ACHN (cell line): ENCODE measurements at regions not wholly inside any gene's neighbourhood (a gene's known extent, or its start where the extent isn't known, plus 50 kb on each side); places are given as distances from the start of the nearest gene placed in this dataset.
"Not testable (repeated sequence)": the region's sequence is repeated elsewhere in the genome, so short reads cannot be mapped to it uniquely, and the experiment has no call there.

Experiments used
- DNase-seq: peaks from one replicate; pipeline ENCODE4 v3.0.0-alpha.2; 2015
- in situ Hi-C: cut with HindIII; loops from 2 replicates; pipeline ENCODE4 v1.10.0; 2017; ENCODE audit warnings: low sequenced_read_pairs, low pct_ligation_motif_present, low pct_unique_long_range_greater_than_20kb

DNA sequence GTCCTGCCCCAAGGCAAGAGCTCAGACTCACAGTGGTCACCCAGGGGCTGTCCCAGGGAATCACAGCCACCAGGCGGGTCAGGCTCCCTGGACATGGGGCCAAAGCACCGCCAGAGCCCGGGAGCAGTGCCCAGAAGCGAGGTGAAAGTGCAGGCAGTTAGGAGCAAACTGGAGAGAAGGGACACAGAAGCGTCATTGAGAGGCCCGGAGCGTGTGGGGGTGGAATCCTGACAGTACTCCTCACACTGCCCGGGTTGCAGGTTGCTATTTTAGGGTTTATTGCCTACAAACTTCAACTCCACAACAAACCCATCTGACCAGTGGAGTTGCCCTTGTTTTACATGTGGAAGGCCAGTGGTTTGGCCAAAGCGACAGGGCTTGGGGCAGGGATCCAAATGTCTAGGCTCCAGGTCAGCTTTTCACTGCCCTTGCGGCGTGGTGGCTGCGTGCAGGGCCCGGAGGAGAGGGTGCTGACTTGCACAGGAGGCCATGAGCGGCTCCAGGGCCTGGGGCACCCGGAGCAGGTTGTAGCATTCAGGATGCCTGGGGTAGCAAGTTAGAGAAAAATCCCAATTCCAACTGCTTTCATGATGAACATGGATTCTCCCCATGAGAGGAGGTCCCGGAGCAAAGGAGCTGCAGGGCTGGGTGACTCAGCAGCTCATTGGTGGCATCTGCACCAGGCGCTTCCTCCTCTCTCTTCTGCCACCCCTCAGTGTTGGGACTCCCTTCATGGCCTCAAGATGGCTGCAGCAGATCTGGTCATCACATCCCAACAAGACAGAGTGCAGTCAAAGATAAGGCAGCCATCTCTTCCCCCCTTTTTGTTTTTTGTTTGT lies 112.3 kb upstream of the NCOR2 start:
- in situ Hi-C loops = loop anchor here (10.0 kb wide), 1 partner anchor 55 kb away; no protein-coding TSS in a partner anchor

DNA sequence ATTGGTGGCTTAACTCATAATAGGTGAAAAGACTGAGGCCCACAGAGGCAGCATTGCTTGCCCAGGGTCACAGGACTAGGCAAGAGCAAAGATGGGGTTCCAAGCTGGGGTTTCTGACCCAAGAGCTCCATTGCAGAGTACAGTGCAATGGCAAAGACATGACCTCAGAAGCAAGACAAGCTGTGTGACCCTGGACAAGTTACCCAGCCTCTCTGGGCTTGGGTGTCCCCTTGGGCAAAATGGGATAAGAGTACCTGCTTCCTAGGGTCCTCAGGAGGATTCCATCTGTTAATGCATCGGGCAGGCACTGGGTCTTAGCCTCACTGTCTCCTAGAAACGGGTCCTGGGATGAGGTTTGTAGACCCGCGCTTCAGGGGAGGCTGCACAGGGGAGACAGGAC lies 111.6 kb upstream of the NCOR2 start:
- in situ Hi-C loops = no loop called here
- DNase-seq = no peak

More for the DNA sequence above, 112.3 kb upstream of the NCOR2 start:
- no peak for DNase-seq

DNA sequence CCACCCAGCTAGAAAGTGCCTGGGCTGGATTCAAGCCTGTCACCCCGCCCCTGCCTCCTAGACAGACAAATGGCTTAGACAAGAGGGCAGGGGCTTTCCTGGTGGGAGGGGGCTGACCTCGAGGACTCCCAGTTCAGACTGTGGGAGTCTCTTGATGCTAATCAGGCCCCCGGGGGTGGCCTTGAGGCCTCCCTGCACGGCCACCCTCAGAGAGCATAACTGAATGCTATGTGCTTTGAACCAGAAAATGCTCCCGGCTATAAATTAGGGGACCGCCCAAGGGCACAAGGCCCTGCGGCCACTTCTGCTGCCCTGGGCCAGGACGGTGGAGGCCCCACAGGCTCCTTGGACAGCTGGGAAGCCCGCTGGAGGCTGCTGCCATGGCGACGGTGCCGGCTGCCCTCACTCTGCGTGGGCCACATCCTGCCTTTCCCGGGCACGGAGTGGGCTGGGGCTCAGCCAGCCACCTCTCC lies 111.0 kb upstream of the NCOR2 start:
- peak; percentile 39 for DNase-seq
- in situ Hi-C loops = no loop called here

DNA sequence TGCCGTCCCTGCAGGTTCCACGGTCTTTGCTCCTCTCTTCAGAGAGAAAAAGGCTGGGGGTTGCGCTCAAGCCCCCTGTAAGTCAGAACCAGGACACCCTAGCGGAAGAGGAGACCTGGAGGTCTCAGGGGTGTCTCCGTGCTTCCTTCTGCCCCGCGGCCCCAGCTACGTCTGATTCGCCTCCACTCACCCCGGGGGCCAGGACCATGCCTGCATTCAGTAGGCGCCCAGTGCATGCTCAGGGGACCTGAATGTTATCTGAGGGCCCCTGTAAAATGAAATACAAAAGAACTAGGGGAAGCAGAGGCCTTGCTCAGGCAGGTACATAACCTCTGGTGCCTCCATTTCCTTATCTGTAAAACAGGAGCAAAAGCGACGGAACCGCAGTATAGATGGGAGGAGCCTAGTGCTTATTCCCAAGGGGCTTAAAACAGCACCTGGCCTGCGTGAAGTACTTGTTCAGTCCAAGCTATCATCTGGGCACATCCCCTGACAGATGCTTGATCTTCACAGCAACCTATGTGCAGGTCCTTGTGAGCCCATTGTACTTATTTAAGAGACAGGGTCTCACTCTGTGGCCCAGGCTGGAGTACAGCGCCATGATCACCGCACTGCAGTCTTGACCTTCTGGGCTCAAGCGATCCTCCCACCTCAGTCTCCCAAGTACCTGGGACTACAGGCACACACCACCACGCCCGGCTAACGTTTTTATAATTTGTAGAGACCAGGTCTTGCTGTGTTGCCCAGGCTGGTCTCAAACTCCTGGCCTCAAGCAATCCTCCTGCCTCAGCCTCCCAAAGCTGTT lies 110.3 kb upstream of the NCOR2 start:
- no peak for DNase-seq
- in situ Hi-C loops = no loop called here

DNA sequence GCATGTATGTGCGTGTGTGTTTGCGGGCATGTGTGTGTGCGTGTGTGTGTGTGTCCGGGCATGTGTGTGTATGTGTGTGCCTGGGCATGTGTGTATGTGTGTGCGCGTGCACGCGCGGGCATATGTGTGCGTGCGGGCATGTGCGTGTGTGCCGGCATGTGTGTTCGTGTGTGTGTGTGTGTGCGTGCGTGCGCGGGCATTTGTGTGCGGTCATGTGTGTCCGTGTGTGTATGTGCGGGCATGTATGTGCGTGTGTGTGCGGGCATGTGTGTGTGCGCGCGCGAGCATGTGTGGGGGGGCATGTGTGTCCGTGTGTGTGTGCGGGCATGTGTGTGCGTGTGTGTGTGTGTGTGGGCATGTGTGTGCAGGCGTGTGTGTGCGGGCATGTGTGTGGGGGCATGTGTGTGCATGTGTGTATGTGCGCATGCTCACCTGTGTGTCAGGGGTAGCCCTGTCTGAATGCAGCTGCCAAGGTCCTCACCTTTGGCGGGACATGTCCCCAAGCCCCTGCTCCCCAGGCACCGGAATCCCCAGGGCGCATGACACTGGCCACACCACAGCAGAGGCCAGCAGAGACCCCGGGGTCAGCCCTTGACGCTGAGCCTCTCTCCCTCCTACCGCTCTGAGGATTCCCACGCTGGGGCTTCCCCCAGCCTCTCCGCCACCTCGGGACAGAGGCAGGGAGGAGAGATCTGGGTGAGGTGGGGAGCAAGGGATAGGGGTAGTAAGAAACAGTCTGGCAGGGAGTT lies 109.5 kb upstream of the NCOR2 start:
- in situ Hi-C loops = no loop called here

DNA sequence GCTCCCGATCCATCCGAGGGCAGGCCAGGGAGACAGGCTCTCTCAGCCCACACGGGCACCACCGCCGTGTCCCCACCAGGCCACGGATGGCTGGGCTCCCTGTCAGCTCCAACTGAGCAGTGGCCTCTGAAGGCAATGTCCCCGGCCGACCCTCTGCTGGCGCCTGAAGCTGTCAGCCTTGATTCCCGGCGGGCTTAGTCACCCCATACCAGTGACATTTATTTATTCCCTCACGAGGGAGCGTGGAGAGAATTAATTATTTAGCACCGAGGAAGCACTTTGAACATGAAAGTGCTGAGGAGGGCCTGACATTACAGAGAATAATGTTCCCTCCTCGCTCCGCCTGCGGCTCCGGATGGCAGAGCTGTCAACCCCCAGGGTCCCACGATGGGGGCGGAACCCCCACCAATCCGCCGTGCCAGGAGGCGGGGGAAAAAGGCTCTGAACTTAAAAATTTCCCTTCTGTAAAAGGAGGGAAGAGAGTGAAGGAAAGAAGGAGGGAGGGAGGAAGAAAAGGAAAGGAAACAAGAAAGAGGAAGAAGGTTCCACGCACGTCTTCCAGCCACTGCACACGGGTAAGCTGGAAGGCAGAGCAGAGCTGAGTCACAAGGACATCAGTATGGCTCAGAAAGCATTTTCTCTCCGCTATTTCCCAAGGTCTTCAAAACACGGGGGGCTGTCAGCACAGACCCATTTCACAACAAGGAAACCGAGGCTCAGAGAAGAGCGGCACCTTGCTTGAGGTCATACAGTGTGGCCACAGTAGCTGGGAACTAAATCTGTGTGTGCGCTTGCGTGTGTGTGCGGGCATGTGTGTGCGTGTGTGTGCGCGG lies 108.7 kb upstream of the NCOR2 start:
- in situ Hi-C loops = no loop called here
- peak; percentile 31 for DNase-seq

More for the DNA sequence above, 109.5 kb upstream of the NCOR2 start:
- DNase-seq = no peak

DNA sequence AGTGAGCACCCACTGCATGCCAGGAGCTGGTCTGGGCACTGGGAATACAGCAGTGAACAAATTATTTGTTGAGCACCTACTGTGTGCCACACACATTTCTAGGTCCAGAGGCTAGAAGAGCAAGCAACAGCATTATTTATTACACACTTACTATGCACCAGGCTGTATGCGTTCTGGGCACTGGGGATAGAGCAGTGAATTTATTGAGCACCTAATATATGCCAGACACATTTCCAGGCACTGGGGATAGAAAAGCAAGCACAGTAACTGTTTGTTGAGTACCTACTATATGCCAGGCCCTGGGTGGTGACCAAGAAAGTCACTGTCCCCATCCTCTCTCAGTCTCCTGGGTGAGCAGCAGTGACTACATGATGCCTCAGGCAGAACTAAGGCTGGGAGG lies 107.5 kb upstream of the NCOR2 start:
- DNase-seq = no peak
- in situ Hi-C loops = no loop called here

DNA sequence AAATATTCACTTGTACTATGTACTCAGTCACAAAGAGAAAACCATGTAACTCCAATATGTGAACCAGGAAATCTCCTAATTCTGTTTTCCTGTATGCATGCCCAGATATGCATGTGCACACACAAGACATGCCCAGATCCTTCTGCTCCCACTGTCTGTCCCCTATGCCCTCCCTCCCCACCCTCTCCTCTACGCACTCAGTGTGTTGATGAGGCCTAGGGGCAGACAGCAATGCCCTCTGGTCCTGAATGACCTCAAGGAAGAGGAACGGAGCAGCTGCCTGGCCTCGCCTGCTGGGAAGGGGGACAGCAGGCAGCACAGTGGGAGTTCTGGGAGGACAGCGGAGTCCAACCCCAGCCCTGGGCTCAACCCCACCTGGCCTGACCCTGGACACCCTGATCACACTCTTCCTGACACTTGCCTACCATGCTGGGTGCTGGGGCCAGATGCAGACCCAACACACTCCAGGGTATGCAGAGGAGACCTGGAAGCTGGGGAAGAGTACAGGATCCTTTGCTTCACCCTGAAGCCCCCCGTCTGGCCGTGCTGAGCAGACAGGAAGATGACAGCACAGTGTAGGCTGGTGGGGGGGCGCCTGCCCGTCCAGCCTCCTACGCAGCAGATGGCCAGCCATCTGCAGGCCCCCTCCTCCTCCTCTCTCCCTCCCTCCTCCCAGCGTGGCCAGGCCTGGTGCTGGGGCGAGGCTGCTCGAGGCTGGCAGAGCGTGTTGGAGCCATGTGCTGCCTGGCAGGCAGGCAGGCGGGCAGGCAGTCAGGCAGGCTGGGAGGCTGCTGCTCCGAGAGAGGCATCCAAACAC lies 106.6 kb upstream of the NCOR2 start:
- DNase-seq = no peak
- in situ Hi-C loops = no loop called here

DNA sequence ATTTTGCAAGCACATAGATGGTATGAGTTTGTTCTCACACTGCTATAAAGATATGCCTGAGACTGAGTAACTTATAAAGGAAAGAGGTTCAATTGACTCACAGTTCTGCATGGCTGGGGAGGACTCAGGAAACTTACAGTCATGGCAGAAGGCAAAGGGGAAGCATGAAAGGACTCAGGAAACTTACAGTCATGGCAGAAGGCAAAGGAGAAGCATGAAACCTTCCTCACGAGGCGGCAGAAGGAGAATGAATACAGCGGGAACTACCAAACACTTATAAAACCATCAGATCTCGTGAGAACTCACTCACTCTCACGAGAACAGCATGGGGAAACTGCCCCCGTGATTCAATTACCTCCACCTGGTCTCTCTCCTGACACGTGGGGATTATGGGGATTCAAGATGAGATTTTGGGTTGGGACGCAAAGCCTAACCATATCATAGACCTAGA lies 101.9 kb upstream of the NCOR2 start:
- in situ Hi-C loops, DNase-seq: not testable (repeated sequence)

DNA sequence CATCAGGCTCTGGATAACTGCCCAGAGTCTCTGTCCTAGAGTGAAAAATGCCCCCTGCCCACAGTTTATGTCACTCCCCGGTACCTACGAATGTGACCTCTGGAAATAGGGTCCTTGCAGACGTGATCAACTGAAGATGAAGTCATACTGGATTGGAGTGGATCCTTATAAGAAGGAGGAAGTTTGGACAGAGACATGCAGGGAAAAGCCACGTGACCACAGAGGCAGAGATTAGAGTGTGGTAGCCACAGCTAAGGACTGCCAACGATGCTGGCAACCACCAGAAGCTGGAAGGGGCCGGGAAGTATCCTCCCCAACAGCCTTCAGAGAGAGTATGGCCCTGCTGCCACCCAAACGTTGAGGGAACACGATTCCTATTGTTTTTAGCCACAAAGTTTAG lies 101.2 kb upstream of the NCOR2 start:
- in situ Hi-C loops = no loop called here
- no peak for DNase-seq

DNA sequence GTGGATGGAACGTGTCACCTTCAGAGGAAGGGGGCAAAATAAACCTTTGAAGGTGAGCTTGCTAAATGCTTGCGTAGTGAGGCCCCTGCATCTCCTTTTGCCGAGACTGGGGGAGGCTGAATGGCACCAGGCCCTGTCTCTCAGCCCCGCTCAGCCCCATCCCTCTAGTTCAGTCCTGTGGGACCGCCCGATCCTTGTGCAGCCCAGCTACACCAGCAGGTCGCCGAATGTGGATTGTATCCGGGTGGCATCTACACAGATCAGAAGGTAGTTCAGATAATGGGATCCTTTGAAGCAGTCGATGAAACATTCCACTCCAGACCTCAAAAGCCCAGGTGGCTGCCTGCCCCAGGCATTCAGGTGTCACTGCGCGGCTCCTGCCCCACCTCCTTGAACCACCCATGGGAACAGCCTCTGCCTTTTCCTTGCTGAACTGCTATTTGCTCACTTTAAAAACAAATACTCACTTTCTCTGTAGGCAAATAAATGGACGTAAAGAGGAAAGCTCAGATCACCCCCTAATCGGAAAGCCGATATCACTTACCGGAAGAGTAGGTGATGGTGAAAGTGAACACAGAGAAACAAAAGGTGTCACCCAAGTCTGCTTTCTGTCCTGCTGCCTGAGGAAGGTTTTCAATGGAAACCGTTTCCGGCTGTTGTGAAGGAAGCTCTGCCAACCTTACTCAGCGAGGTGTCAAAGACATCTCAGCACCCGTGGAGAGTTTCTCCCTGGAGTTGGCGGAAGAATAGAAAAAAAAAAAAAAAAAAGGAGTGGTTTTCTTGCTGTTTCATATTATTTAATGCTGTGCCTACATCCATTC lies 100.3 kb upstream of the NCOR2 start:
- in situ Hi-C loops = no loop called here

DNA sequence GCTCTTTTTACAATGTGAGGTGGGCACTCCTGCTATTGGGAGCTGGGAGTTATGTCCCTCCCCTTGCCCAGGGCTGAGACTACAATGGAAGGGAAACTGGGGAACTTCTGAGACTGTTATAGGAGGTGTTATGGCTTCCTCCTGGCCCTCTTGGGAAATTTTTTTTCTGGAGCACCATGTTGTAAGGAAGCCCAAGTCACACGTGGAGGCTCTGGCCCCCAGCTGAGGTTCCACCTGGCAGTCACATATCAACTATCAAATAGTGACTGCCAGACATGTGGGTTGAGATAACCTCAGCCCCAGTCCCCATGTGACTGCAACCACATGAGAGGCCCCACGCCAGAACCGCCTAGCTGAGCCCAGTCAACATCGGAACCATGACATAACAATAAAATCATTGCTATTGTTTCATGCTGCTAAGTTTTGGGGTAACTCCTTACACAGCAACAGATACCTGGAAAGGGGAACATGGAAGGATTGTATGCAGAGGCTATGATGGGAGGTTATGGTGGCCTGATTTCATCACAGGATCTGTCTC lies 99.4 kb upstream of the NCOR2 start:
- in situ Hi-C loops = no loop called here
- DNase-seq = no peak

More for the DNA sequence above, 100.3 kb upstream of the NCOR2 start:
- no peak for DNase-seq

DNA sequence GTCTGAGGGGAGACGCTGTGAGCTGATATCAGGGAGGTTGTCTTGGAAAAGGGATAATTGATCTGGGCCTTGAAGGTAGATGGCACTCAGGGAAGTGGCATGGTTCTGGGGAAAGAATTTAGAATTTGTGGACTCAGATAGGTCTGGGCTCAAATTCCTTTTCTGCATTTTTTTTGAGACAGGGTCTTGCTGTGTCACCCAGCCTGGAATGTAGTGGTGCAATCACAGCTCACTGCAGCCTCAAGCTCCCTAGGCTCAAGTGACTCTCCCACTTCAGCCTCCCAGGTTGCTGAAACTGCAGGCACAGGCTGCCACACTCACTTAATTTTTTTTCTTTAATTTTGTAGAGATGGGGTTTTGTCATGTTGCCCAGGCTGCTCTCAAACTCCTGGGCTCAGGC lies 98.1 kb upstream of the NCOR2 start:
- no peak for DNase-seq
- in situ Hi-C loops = no loop called here

DNA sequence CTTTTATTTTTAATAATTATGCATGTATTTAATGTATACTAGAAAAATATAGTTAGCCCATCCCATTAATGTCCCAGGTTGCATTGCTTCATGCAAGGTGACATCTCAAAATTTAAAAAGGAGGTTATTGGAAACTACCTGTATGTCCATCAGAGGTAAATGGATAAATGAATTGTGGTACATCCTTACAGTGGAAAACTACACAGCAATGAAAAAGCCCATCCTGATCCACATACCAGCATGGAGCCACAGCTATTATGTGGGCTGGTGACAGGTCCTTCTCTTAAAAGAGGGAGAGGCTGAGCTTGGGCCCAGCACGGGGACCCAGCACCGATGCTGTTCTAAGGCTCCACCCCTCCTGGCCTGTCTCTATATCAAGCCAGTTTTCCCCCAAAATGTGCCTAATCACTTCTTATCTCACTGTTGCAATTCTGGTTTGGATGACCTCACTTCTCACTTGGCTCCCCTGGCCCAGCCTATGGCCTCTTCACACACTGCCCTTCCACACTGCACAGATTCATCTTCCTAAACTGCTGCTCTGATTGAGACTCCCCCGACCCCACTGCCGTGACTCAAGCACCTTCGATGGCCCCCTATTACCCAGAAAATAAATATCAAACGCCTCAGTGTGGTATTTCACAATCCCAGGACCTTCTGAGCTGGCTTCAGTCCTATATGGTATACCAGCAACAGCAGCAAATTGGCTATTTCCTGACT lies 97.1 kb upstream of the NCOR2 start:
- in situ Hi-C loops = no loop called here
- DNase-seq = no peak

DNA sequence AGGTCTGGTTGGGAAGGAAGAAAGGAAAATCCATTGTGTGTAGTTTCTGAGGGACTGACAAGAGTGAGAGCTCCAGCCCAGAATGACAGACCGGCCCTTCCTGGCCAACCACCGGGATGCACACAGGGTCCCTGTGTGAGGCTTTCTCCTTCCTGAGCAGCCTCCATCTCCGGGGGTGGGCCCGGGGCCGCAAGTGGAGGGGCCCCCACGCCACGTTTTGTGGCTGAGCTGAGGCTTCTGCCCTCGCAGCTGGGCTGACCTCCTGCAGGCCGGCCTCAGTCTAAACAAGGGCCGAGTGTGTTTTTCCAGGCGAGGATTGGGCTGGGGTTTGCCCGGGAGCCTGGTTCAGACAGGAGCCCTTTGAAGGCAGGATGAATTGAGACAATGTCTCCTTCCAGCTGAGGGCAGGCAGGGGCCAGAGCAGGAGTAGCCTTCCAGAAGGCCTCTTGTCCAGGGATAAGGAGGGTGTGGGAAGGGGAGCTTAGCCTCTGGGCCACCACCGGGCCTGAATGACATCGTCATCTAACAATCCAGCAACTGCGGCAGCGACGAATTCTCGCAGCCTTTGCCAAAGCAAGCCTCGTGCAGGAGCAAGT lies 96.5 kb upstream of the NCOR2 start:
- in situ Hi-C loops = no loop called here
- no peak for DNase-seq
